Stimulated activated naive CD8-positive, alpha-beta T cell treated with anti-CD3 and anti-CD28 coated beads, Interleukin-15, amount 100 ng/mL, for 72 hours (primary cell): ENCODE measurements at regions not wholly inside any gene's neighbourhood (a gene's known extent, or its start where the extent isn't known, plus 50 kb on each side); places are given as distances from the start of the nearest gene placed in this dataset.

Source experiments
- ATAC-seq: fragments of 150-1000 bp; cut with Tn5 transposase; 2 replicates; pipeline ENCODE4 v1.10.0; 2021; ENCODE audit warnings: mild to moderate bottlenecking, moderate library complexity
- DNase-seq, 2 donors: peaks; one replicate each; pipeline ENCODE4 v3.0.0; 2021 to 2022
- H3K27ac Mint-ChIP-seq, 2 donors: one replicate each; pipeline ENCODE4 v1.8.0; 2022; ENCODE audit warnings: mild to moderate bottlenecking in 2 of 2, mixed read lengths in 2 of 2, moderate library complexity in 2 of 2
- H3K27me3 Mint-ChIP-seq: one replicate; pipeline ENCODE4 v1.8.0; 2022; ENCODE audit warnings: mixed read lengths
- H3K4me1 Mint-ChIP-seq: one replicate; pipeline ENCODE4 v1.8.0; 2022; ENCODE audit warnings: mild to moderate bottlenecking, mixed read lengths
- H3K4me3 Mint-ChIP-seq, 2 donors: one replicate each; pipeline ENCODE4 v1.8.0; 2022; ENCODE audit warnings: mild to moderate bottlenecking in 2 of 2, mixed read lengths in 2 of 2, moderate library complexity in 1 of 2
- H3K9me3 Mint-ChIP-seq, 2 donors: one replicate each; pipeline ENCODE4 v1.8.0; 2022; ENCODE audit warnings: mixed read lengths in 2 of 2

- ATAC-seq (no peak), DNase-seq (no peak)
Observed at GRCh38 chr12:95395696-95396095, 78.3 kb upstream of the METAP2 start.

GRCh38 chr12:95396849-95397468 is 77.0 kb upstream of the METAP2 start:
- Mint-ChIP-seq H3K27me3 (peaks cover 6% of the 10 kb centered on the region), H3K9me3 (peaks cover 0 to 18% of the 10 kb centered on the region in 2 donors), H3K4me1 (peaks cover 14% of the 10 kb centered on the region), H3K4me3 (peak overlapping the region; percentile 4 to 20), H3K27ac (peak overlapping the region in 1 of 2 donors; percentile 4)
- peak; percentile 69 for ATAC-seq
- no peak for DNase-seq

More at GRCh38 chr12:95395696-95396095, 78.3 kb upstream of the METAP2 start:
- Mint-ChIP-seq H3K27me3 (peaks cover 4% of the 10 kb centered on the region), H3K9me3 (peaks cover 0 to 18% of the 10 kb centered on the region in 2 donors), H3K4me1 (peaks cover 14% of the 10 kb centered on the region), H3K27ac (no peak overlapping the region), H3K4me3 (no peak overlapping the region)

- DNase-seq (no peak), ATAC-seq (no peak)
- Mint-ChIP-seq H3K27ac (peak overlapping the region in 1 of 2 donors; percentile 4), H3K4me3 (no peak overlapping the region), H3K27me3 (peaks cover 6% of the 10 kb centered on the region), H3K4me1 (peaks cover 14% of the 10 kb centered on the region), H3K9me3 (peaks cover 0 to 18% of the 10 kb centered on the region in 2 donors)
Observed at GRCh38 chr12:95397571-95397970, 76.4 kb upstream of the METAP2 start.

GRCh38 chr12:95402096-95402495 is 71.9 kb upstream of the METAP2 start:
- Mint-ChIP-seq H3K27ac (no peak overlapping the region), H3K4me1 (peaks cover 6% of the 10 kb centered on the region), H3K4me3 (no peak overlapping the region), H3K27me3 (peaks cover 6% of the 10 kb centered on the region), H3K9me3 (no peaks in the 10 kb centered on the region)
- ATAC-seq (no peak), DNase-seq (no peak)

- DNase-seq (no peak), ATAC-seq (no peak)
- no peak overlapping the region for H3K4me3 Mint-ChIP-seq
- no peak overlapping the region for H3K27ac Mint-ChIP-seq
- no peaks in the 10 kb centered on the region for H3K9me3 Mint-ChIP-seq
- H3K27me3 Mint-ChIP-seq = no peaks in the 10 kb centered on the region
- H3K4me1 Mint-ChIP-seq = no peaks in the 10 kb centered on the region
Observed at GRCh38 chr12:95408201-95408600, 65.8 kb upstream of the METAP2 start.

- DNase-seq = no peak
- Mint-ChIP-seq H3K27me3 (no peaks in the 10 kb centered on the region), H3K27ac (no peak overlapping the region), H3K9me3 (no peaks in the 10 kb centered on the region), H3K4me1 (no peaks in the 10 kb centered on the region), H3K4me3 (no peak overlapping the region)
- no peak for ATAC-seq
Observed at GRCh38 chr12:95411057-95411456, 62.9 kb upstream of the METAP2 start.

GRCh38 chr12:95411466-95411865 is 62.5 kb upstream of the METAP2 start:
- no peak for ATAC-seq
- H3K4me1 Mint-ChIP-seq = no peaks in the 10 kb centered on the region

GRCh38 chr12:95412482-95413311 is 61.3 kb upstream of the METAP2 start:
- Mint-ChIP-seq H3K27ac (no peak overlapping the region), H3K4me1 (no peaks in the 10 kb centered on the region), H3K9me3 (no peaks in the 10 kb centered on the region), H3K4me3 (no peak overlapping the region), H3K27me3 (no peaks in the 10 kb centered on the region)
- ATAC-seq (no peak), DNase-seq (no peak)

More at GRCh38 chr12:95411466-95411865, 62.5 kb upstream of the METAP2 start:
- Mint-ChIP-seq H3K9me3 (no peaks in the 10 kb centered on the region), H3K27ac (no peak overlapping the region), H3K4me3 (no peak overlapping the region), H3K27me3 (no peaks in the 10 kb centered on the region)
- no peak for DNase-seq

GRCh38 chr12:95413576-95413975 is 60.4 kb upstream of the METAP2 start:
- Mint-ChIP-seq H3K9me3 (no peaks in the 10 kb centered on the region), H3K27me3 (no peaks in the 10 kb centered on the region), H3K4me1 (no peaks in the 10 kb centered on the region), H3K27ac (no peak overlapping the region), H3K4me3 (no peak overlapping the region)
- DNase-seq = no peak
- ATAC-seq = no peak

GRCh38 chr12:95415451-95415850 is 58.5 kb upstream of the METAP2 start:
- H3K27me3 Mint-ChIP-seq = no peaks in the 10 kb centered on the region

GRCh38 chr12:95416111-95416636 is 57.8 kb upstream of the METAP2 start:
- Mint-ChIP-seq H3K4me3 (no peak overlapping the region), H3K27me3 (no peaks in the 10 kb centered on the region), H3K4me1 (no peaks in the 10 kb centered on the region), H3K27ac (no peak overlapping the region), H3K9me3 (no peaks in the 10 kb centered on the region)
- DNase-seq (no peak), ATAC-seq (no peak)

More at GRCh38 chr12:95415451-95415850, 58.5 kb upstream of the METAP2 start:
- Mint-ChIP-seq H3K4me1 (no peaks in the 10 kb centered on the region), H3K27ac (no peak overlapping the region), H3K4me3 (no peak overlapping the region), H3K9me3 (no peaks in the 10 kb centered on the region)
- ATAC-seq (no peak), DNase-seq (no peak)

- DNase-seq (no peak), ATAC-seq (no peak)
- peak overlapping the region in 1 of 2 donors; percentile 31 for H3K27ac Mint-ChIP-seq
- no peaks in the 10 kb centered on the region for H3K9me3 Mint-ChIP-seq
- H3K4me3 Mint-ChIP-seq = no peak overlapping the region
- no peaks in the 10 kb centered on the region for H3K27me3 Mint-ChIP-seq
- H3K4me1 Mint-ChIP-seq = no peaks in the 10 kb centered on the region
Observed at GRCh38 chr12:95417372-95417771, 56.6 kb upstream of the METAP2 start.

GRCh38 chr12:95418142-95418541 is 55.8 kb upstream of the METAP2 start:
- Mint-ChIP-seq H3K4me1 (no peaks in the 10 kb centered on the region), H3K9me3 (no peaks in the 10 kb centered on the region), H3K27me3 (no peaks in the 10 kb centered on the region), H3K4me3 (no peak overlapping the region), H3K27ac (no peak overlapping the region)
- ATAC-seq (no peak), DNase-seq (no peak)
